WTC11 (cell line): ENCODE measurements at regions not wholly inside any gene's neighbourhood (a gene's known extent, or its start where the extent isn't known, plus 50 kb on each side); places are given as distances from the start of the nearest gene placed in this dataset.

Experiments used
- ATAC-seq: fragments of 200-7000 bp; cut with Tn5 transposase; 2 replicates; pipeline ENCODE4 v1.10.0; 2021; ENCODE audit warnings: mild to moderate bottlenecking, moderate library complexity
- CTCF ChIA-PET: fragments of 300-600 bp; sonication (Branson Sonifier 250); formaldehyde crosslinking; loops from one replicate; lab custom pipeline; 2021; ENCODE audit warnings: antibody characterized with exemption; lab: Charles Lee
- POLR2A ChIA-PET: fragments of 350-600 bp; sonication (Branson Sonifier 250); formaldehyde crosslinking; loops from one replicate; lab custom pipeline; 2021; ENCODE audit warnings: antibody characterized with exemption; lab: Charles Lee
- DNase-seq: peaks from one replicate; pipeline ENCODE4 v3.0.0; 2021; ENCODE audit warnings: low spot score
- H3K27ac Mint-ChIP-seq: 2 replicates; pipeline ENCODE4 v1.8.0; 2021; ENCODE audit warnings: mixed read lengths
- H3K27me3 Mint-ChIP-seq: 2 replicates; pipeline ENCODE4 v1.8.0; 2021; ENCODE audit warnings: low read depth, mild to moderate bottlenecking, moderate library complexity, mixed read lengths
- H3K36me3 Mint-ChIP-seq: 2 replicates; pipeline ENCODE4 v1.8.0; 2021; ENCODE audit warnings: mixed read lengths
- H3K4me1 Mint-ChIP-seq: 2 replicates; pipeline ENCODE4 v1.8.0; 2022; ENCODE audit warnings: mixed read lengths
- H3K4me3 Mint-ChIP-seq: 2 replicates; pipeline ENCODE4 v1.8.0; 2021; ENCODE audit warnings: mild to moderate bottlenecking, moderate library complexity, mixed read lengths
- H3K9me3 Mint-ChIP-seq: 2 replicates; pipeline ENCODE4 v1.8.0; 2021; ENCODE audit warnings: mixed read lengths
- AR ChIP-seq: fragments of 250-450 bp; sonication (Bioruptor Pico); IDR thresholded peaks from 2 replicates; pipeline ENCODE4 v1.9.0; 2021; ENCODE audit warnings: mild to moderate bottlenecking
- ATF2 ChIP-seq: sonication (generic); formaldehyde crosslinking; IDR thresholded peaks from 2 replicates; pipeline ENCODE4 v1.8.1; 2022; ENCODE audit warnings: low read depth, missing genetic modification reagents, borderline replicate concordance
- CREB1 ChIP-seq: sonication (generic); formaldehyde crosslinking; IDR thresholded peaks from 2 replicates; pipeline ENCODE4 v1.8.0; 2023; ENCODE audit warnings: mild to moderate bottlenecking, missing genetic modification reagents
- FOXP1 ChIP-seq: sonication (generic); formaldehyde crosslinking; IDR thresholded peaks from 2 replicates; pipeline ENCODE4 v1.8.0; 2022; ENCODE audit warnings: missing genetic modification reagents, mild to moderate bottlenecking, moderate library complexity, borderline replicate concordance
- HMGA2 ChIP-seq: fragments of 250-450 bp; sonication (Bioruptor Pico); IDR thresholded peaks from 2 replicates; pipeline ENCODE4 v1.4.0; 2021; ENCODE audit warnings: mild to moderate bottlenecking, moderate library complexity
- HMGXB4 ChIP-seq: sonication (generic); formaldehyde crosslinking; IDR thresholded peaks from 2 replicates; pipeline ENCODE4 v1.8.1; 2023; ENCODE audit warnings: mild to moderate bottlenecking, moderate library complexity, missing genetic modification reagents
- MAX ChIP-seq: sonication (generic); formaldehyde crosslinking; IDR thresholded peaks from 2 replicates; pipeline ENCODE4 v1.8.0; 2022; ENCODE audit warnings: mild to moderate bottlenecking, missing genetic modification reagents
- MXD4 ChIP-seq: fragments of 250-450 bp; sonication (Bioruptor Pico); IDR thresholded peaks from 2 replicates; pipeline ENCODE4 v1.8.0; 2021; ENCODE audit warnings: mild to moderate bottlenecking, moderate library complexity, borderline replicate concordance
- MYBL2 ChIP-seq: sonication (generic); formaldehyde crosslinking; IDR thresholded peaks from 2 replicates; pipeline ENCODE4 v1.8.1; 2023; ENCODE audit warnings: mild to moderate bottlenecking, moderate library complexity, missing genetic modification reagents
- NFYB ChIP-seq: sonication (generic); formaldehyde crosslinking; conservative IDR thresholded peaks from 2 replicates; pipeline ENCODE4 v1.8.0; 2022; ENCODE audit warnings: low read depth, missing genetic modification reagents
- NR3C1 ChIP-seq: sonication (generic); formaldehyde crosslinking; conservative IDR thresholded peaks from 2 replicates; pipeline ENCODE4 v1.8.1; 2023; ENCODE audit warnings: low read depth, mild to moderate bottlenecking, missing genetic modification reagents
- RORB ChIP-seq: fragments of 250-450 bp; sonication (Bioruptor Pico); IDR thresholded peaks from 2 replicates; pipeline ENCODE4 v1.9.0; 2021; ENCODE audit warnings: mild to moderate bottlenecking
- SMAD4 ChIP-seq: sonication (generic); formaldehyde crosslinking; IDR thresholded peaks from 2 replicates; pipeline ENCODE4 v1.8.0; 2022; ENCODE audit warnings: mild to moderate bottlenecking, missing genetic modification reagents
- SP1 ChIP-seq: sonication (generic); formaldehyde crosslinking; conservative IDR thresholded peaks from 2 replicates; pipeline ENCODE4 v1.8.1; 2022; ENCODE audit warnings: missing genetic modification reagents
- USF1 ChIP-seq: sonication (generic); formaldehyde crosslinking; IDR thresholded peaks from 2 replicates; pipeline ENCODE4 v1.8.0; 2022; ENCODE audit warnings: mild to moderate bottlenecking, missing genetic modification reagents
- ZBTB21 ChIP-seq: sonication (generic); formaldehyde crosslinking; IDR thresholded peaks from 2 replicates; pipeline ENCODE4 v1.8.1; 2023; ENCODE audit warnings: mild to moderate bottlenecking, missing genetic modification reagents, borderline replicate concordance
- ZMAT4 ChIP-seq: fragments of 250-450 bp; sonication (Bioruptor Pico); IDR thresholded peaks from 2 replicates; pipeline ENCODE4 v1.9.0; 2021; ENCODE audit warnings: mild to moderate bottlenecking
- ZNF121 ChIP-seq: sonication (generic); formaldehyde crosslinking; IDR thresholded peaks from 2 replicates; pipeline ENCODE4 v1.8.0; 2023; ENCODE audit warnings: missing genetic modification reagents
- ZNF138 ChIP-seq: sonication (generic); formaldehyde crosslinking; conservative IDR thresholded peaks from 2 replicates; pipeline ENCODE4 v1.8.1; 2022; ENCODE audit warnings: mild to moderate bottlenecking, moderate library complexity, missing genetic modification reagents
- ZNF263 ChIP-seq: sonication (generic); formaldehyde crosslinking; IDR thresholded peaks from 2 replicates; pipeline ENCODE4 v1.8.1; 2022; ENCODE audit warnings: low read depth, mild to moderate bottlenecking, moderate library complexity, missing genetic modification reagents
- ZNF423 ChIP-seq: fragments of 250-450 bp; sonication (Bioruptor Pico); IDR thresholded peaks from 2 replicates; pipeline ENCODE4 v2.1.2; 2022; ENCODE audit warnings: mild to moderate bottlenecking, moderate library complexity
- ZNF532 ChIP-seq: fragments of 250-450 bp; sonication (Bioruptor Pico); IDR thresholded peaks from 2 replicates; pipeline ENCODE4 v1.9.0; 2021; ENCODE audit warnings: mild to moderate bottlenecking, borderline replicate concordance

- no peaks in the 10 kb centered on the region for H3K9me3 Mint-ChIP-seq
- POLR2A ChIA-PET, result no interaction called here
- no peak overlapping the region for H3K27ac Mint-ChIP-seq
- 0 out of 2 replicates have a peak, but pooled peaks cover 3% of the 10 kb centered on the region for H3K4me1 Mint-ChIP-seq
- DNase-seq (no peak), ATAC-seq (0 out of 2 replicates have a peak, but pooled peaks have one; percentile 18)
- no peaks in the 10 kb centered on the region for H3K36me3 Mint-ChIP-seq
- no peak overlapping the region for H3K4me3 Mint-ChIP-seq
- TF ChIP-seq ZNF138 (CRISPR knock-in tag) (no peak), MYBL2 (no peak), NR3C1 (CRISPR knock-in tag) (no peak), CREB1 (CRISPR knock-in tag) (no peak), MXD4 (CRISPR knock-in tag) (no peak), USF1 (no peak), HMGA2 (CRISPR knock-in tag) (no peak), ZBTB21 (CRISPR knock-in tag) (no peak), FOXP1 (no peak), MAX (CRISPR knock-in tag) (no peak), ATF2 (no peak), HMGXB4 (CRISPR knock-in tag) (no peak)
- H3K27me3 Mint-ChIP-seq, result no peaks in the 10 kb centered on the region
- CTCF ChIA-PET, result no interaction called here
Measured at GRCh38 chr4:132797856-132798255, 351.2 kb upstream of the PCDH10 start.

GRCh38 chr4:132809298-132810032 lies 339.6 kb upstream of the PCDH10 start:
- ChIA-PET POLR2A (no interaction called here), CTCF (interaction anchor here (0.6 to 1.2 kb wide), 4 partner anchors 9 to 337 kb away, joined by 3 to 5 read pairs (median 4); no protein-coding TSS in a partner anchor)
- ATAC-seq (peak; percentile 100), DNase-seq (peak; percentile 61)
- Mint-ChIP-seq H3K27ac (no peak overlapping the region), H3K36me3 (peaks cover 9% of the 10 kb centered on the region), H3K9me3 (peaks cover 13% of the 10 kb centered on the region), H3K4me3 (no peak overlapping the region), H3K4me1 (peaks cover 5% of the 10 kb centered on the region), H3K27me3 (no peaks in the 10 kb centered on the region)
- no peak for TF ChIP-seq AR (CRISPR knock-in tag)
- TF ChIP-seq ZNF423, result no peak
- TF ChIP-seq NFYB (CRISPR knock-in tag), result no peak
- TF ChIP-seq ZMAT4 (CRISPR knock-in tag), result no peak
- no peak for TF ChIP-seq SMAD4
- TF ChIP-seq SP1 (CRISPR knock-in tag), result no peak
- no peak for TF ChIP-seq CREB1 (CRISPR knock-in tag)
- no peak for TF ChIP-seq RORB
- no peak for TF ChIP-seq ZNF532
- no peak for TF ChIP-seq ZNF263 (CRISPR knock-in tag)
- no peak for TF ChIP-seq ZNF121
